ENCODE measurements at regions not wholly inside any gene's neighbourhood (a gene's known extent, or its start where the extent isn't known, plus 50 kb on each side); places are given as distances from the start of the nearest gene placed in this dataset.

- no peak for DNase-seq (ENCODE audit: low spot score)
- intact Hi-C loops (cut with DNase I): no loop called here
Observed at GRCh38 chr5:34586117-34586885, 69.8 kb upstream of the RAI14 start.

- intact Hi-C loops (cut with DNase I): no loop called here
- no peak for DNase-seq (ENCODE audit: low spot score)
Observed at GRCh38 chr5:34587355-34588241, 68.5 kb upstream of the RAI14 start.

- intact Hi-C loops (cut with DNase I): no loop called here
- no peak for DNase-seq (ENCODE audit: low spot score)
Observed at GRCh38 chr5:34589832-34590231, 66.3 kb upstream of the RAI14 start.

DNA sequence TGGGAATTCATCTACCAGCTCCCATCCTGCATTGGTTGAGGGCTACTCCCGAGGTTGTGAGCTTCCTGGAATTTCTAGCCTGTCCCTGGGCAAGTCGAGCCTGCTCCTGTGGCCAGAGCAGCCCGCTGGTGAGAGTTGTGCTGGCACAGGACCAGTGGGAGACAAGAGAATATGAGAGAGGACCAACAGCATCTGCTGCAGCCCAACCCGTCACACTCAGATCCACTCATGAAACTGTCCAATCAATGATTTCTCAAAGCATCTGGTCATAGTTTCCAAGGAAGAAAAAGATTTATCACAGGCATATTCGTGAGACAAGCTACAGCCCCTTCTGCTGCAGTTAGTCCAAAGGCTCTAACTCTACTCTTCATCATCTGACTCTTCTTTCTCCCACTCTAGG lies 64.4 kb upstream of the RAI14 start:
- intact Hi-C loops (cut with DNase I): no loop called here
- no peak for DNase-seq (ENCODE audit: low spot score)

- no peak for DNase-seq (ENCODE audit: low spot score)
- intact Hi-C loops (cut with DNase I): no loop called here
Observed at GRCh38 chr5:34597034-34598027, 58.8 kb upstream of the RAI14 start.

DNA sequence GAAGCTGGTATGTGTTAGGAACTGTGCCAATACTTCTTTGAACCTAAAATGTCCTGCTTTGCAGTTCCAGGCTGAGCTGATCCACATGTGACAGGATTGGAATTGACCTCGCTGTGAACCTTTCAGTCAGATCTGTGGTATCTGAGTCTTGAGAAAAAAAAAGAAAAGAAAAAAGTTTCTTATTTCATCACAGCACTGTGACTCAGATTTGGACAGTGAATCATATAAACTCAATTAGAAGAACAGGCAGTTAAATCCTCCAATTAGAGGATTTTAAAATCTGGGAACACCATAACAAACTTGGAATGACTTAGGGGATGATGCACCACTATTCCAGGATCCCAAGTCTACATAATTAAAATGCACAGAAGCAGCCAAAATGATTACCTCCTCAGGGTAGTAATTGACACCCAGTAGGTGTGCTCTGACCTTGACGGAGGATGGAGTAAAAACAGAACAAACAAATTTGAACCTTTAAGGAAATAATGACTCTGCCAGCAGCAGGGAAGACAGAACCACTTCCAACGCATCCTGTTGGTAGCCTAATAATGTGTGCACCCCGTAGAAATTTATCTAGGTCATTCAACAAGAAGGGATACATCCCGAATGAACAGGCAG lies 57.8 kb upstream of the RAI14 start:
- DNase-seq (ENCODE audit: low spot score): no peak

GRCh38 chr5:34599471-34600117 lies 56.5 kb upstream of the RAI14 start:
- DNase-seq (ENCODE audit: low spot score): no peak
- intact Hi-C loops (cut with DNase I): loop anchor here in 1 of 2 donors (5.0 kb wide), 1 partner anchor 72 kb away; no protein-coding TSS in a partner anchor

More for the DNA sequence above, 57.8 kb upstream of the RAI14 start:
- intact Hi-C loops (cut with DNase I): no loop called here

GRCh38 chr5:34600118-34600493 lies 56.0 kb upstream of the RAI14 start:
- intact Hi-C loops (cut with DNase I): loop anchor here in 1 of 2 donors (5.0 kb wide), 1 partner anchor 73 kb away; no protein-coding TSS in a partner anchor
- DNase-seq (ENCODE audit: low spot score): no peak

DNA sequence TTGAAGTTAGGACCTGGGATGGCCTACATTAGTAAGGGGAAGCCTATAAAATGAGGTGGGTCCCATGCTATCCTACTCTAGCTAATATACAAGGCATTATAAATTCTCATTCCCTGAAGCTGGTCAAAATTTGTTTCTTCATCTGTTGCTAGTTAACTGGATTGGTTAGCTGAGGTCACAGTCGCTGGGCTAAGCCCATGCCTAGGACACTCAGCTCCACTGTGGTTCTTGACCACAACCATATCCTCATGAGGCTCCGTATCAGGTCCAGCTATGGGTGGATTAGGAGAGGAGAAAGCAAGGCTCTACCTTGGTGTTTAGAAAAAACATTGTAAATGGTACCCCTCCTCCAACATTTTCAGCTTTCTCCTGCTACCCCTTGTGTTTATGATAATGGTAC lies 52.8 kb upstream of the RAI14 start:
- DNase-seq (ENCODE audit: low spot score): no peak
- intact Hi-C loops (cut with DNase I): loop anchor here in 1 of 2 donors (5.0 kb wide), 1 partner anchor 76 kb away; no protein-coding TSS in a partner anchor

DNA sequence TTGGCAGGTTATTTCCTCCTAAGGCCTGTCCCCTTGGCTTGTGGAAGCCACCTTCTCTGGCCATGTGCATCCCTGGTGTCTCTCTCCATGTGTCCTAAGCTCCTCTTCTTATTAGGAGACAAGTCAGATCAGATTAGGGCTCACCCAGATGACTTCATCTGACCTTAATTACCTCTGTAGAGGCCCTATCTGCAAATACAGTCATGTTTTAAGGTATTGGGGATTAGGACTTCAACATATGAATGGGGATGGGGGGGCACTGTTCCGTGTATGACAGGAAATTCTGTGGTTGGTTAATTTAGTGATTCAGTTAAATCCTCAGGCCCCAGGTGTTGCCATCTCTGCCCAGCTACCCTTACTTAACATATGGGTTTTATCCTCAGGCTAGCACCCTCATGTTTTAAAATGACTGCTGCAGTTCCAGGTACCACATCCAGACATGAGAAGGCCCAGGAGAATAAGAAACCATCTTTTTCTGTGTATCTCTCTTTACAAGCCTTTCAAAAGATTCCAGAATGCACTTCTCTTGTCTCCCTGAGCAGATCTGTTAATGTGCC lies 51.9 kb upstream of the RAI14 start:
- intact Hi-C loops (cut with DNase I): loop anchor here in 1 of 2 donors (5.0 kb wide), 1 partner anchor 77 kb away; no protein-coding TSS in a partner anchor

GRCh38 chr5:34606101-34606500 lies 50.0 kb upstream of the RAI14 start:
- no peak for DNase-seq (ENCODE audit: low spot score)
- intact Hi-C loops (cut with DNase I): loop anchor here in 1 of 2 donors (5.0 kb wide), 1 partner anchor 51 kb away; the partner anchor contains the start of gene RAI14

More for the DNA sequence above, 51.9 kb upstream of the RAI14 start:
- DNase-seq (ENCODE audit: low spot score): no peak

Measured in posterior vena cava (tissue), 2 donors.